ENCODE measurements at regions not wholly inside any gene's neighbourhood (a gene's known extent, or its start where the extent isn't known, plus 50 kb on each side); places are given as distances from the start of the nearest gene placed in this dataset.

DNA sequence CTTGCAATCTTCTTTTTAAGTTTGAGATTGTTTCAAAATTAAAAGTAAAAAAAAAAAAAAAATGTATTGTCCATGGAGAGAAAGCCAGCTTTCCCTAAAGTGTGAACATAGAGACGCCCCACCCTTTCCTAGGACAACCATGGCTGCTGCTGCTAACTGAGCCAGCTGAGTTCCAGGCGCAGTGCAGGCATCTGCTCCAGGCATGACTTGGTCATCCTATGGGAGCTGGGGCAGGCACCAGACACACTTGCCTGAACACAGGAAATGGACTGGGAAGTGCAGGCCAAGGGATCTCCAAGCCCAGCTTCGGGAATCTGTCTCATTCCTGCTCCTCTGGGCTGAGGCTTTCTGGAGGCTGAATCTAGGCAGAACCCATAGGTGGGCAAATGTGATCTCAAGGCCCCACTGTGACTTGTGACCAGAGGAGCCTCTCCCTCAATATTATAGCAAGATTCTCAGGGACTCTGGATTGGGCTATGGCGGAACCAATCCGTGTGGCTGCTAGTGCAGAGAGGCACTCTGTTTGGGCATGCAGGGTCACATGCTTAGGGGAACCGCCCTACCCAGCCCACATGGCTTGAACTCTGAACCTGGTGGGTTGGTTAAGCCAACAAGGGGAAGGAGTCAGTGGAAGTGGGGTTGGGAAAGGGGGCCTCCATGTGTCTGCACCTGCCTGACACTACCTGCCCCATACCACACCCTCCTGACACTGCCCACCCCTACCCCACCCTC, 138.2 kb upstream of the CST7 start:
- Mint-ChIP-seq H3K36me3 (ENCODE audit: low read depth) (no peaks in the 10 kb centered on the region), H3K27me3 (ENCODE audit: low read depth) (peaks cover 2% of the 10 kb centered on the region), H3K4me3 (no peak overlapping the region), H3K27ac (no peak overlapping the region), H3K9me3 (ENCODE audit: insufficient read depth) (no peaks in the 10 kb centered on the region), H3K4me1 (ENCODE audit: low read depth) (no peaks in the 10 kb centered on the region)
- ChIA-PET CTCF (no interaction called here), POLR2A (no interaction called here)
- ATAC-seq = no peak
- no peak for DNase-seq

DNA sequence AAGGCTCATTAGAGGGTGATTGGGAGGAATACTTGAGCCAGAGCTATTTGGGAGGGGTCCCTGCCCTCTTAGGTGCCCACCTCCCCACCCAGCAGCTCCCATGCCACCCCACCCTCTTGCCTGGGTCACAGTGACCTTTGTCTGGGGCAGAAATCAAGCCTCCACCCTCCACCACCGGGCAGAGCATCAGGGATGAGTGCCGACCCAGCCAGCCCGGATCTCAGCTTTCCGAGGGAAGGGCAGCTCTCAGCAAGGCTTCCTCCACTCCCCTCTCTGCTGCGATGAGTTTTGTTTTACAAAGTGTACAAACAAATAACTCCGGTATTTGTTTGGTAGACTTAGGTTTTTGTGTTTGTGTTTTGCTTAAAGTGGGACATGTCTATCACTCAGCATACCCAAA, 136.7 kb upstream of the CST7 start:
- Mint-ChIP-seq H3K27ac (no peak overlapping the region), H3K27me3 (ENCODE audit: low read depth) (peaks cover 2% of the 10 kb centered on the region), H3K4me3 (no peak overlapping the region), H3K9me3 (ENCODE audit: insufficient read depth) (no peaks in the 10 kb centered on the region), H3K36me3 (ENCODE audit: low read depth) (no peaks in the 10 kb centered on the region), H3K4me1 (ENCODE audit: low read depth) (peaks cover 6% of the 10 kb centered on the region)
- CTCF ChIA-PET = no interaction called here
- ATAC-seq (no peak), DNase-seq (no peak)
- POLR2A ChIA-PET = no interaction called here

GRCh38 chr20:24813080-24813479, 136.0 kb upstream of the CST7 start:
- no peaks in the 10 kb centered on the region for H3K36me3 Mint-ChIP-seq (ENCODE audit: low read depth)
- POLR2A ChIA-PET = no interaction called here
- no peak overlapping the region for H3K4me3 Mint-ChIP-seq
- ATAC-seq (no peak), DNase-seq (no peak)
- H3K27me3 Mint-ChIP-seq (ENCODE audit: low read depth) = peaks cover 2% of the 10 kb centered on the region
- H3K4me1 Mint-ChIP-seq (ENCODE audit: low read depth) = peaks cover 6% of the 10 kb centered on the region
- no peak overlapping the region for H3K27ac Mint-ChIP-seq
- CTCF ChIA-PET = no interaction called here
- H3K9me3 Mint-ChIP-seq (ENCODE audit: insufficient read depth) = no peaks in the 10 kb centered on the region

DNA sequence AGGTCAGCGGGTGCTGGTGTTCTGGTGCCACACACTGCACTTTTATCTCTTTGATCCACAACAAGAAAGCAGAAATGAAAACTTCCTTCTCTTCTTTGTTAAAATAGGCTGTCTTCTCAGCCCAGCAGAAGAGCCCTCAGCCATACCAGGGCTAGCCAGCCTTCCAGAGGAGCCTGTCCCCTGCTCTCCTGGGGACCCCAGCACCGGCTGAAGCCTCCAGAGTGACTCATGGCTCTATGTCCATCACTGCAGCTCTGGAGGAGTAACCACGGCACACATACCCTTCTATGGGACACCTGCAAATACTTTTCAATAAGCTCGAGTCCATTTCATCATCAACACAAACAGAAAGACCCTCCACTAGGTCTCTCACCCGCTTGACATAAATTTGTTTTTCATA, 135.6 kb upstream of the CST7 start:
- CTCF ChIA-PET = no interaction called here
- POLR2A ChIA-PET = no interaction called here
- no peak overlapping the region for H3K4me3 Mint-ChIP-seq

DNA sequence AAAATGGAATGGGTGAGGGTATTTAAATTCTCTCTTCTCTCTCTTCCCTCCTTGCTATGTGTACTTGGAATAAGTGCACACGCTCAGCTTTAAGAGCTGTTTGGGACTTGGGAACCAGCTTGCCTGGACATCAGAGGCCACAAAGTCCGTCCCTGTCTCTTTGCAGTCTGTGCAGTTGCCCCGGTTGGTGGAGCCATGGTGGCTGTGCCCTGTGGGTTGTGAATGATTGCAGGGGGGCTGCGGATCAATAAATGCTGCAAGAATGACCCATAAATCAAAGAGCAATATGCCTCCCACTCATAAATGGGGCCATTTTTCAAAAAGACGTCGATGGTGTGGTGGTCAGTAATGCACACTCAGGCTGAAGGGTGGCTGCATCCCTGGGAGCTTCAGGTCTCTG, 135.1 kb upstream of the CST7 start:
- peaks cover 6% of the 10 kb centered on the region for H3K4me1 Mint-ChIP-seq (ENCODE audit: low read depth)
- no peaks in the 10 kb centered on the region for H3K27me3 Mint-ChIP-seq (ENCODE audit: low read depth)
- no peak overlapping the region for H3K27ac Mint-ChIP-seq
- no peaks in the 10 kb centered on the region for H3K36me3 Mint-ChIP-seq (ENCODE audit: low read depth)
- no peak overlapping the region for H3K4me3 Mint-ChIP-seq
- no peak for DNase-seq
- CTCF ChIA-PET = no interaction called here
- H3K9me3 Mint-ChIP-seq (ENCODE audit: insufficient read depth) = no peaks in the 10 kb centered on the region
- ATAC-seq = no peak
- POLR2A ChIA-PET = no interaction called here

More for the DNA sequence above, 135.6 kb upstream of the CST7 start:
- Mint-ChIP-seq H3K27ac (no peak overlapping the region), H3K36me3 (ENCODE audit: low read depth) (no peaks in the 10 kb centered on the region), H3K4me1 (ENCODE audit: low read depth) (peaks cover 6% of the 10 kb centered on the region), H3K9me3 (ENCODE audit: insufficient read depth) (no peaks in the 10 kb centered on the region), H3K27me3 (ENCODE audit: low read depth) (peaks cover under 1% of the 10 kb centered on the region)
- ATAC-seq = no peak
- no peak for DNase-seq

DNA sequence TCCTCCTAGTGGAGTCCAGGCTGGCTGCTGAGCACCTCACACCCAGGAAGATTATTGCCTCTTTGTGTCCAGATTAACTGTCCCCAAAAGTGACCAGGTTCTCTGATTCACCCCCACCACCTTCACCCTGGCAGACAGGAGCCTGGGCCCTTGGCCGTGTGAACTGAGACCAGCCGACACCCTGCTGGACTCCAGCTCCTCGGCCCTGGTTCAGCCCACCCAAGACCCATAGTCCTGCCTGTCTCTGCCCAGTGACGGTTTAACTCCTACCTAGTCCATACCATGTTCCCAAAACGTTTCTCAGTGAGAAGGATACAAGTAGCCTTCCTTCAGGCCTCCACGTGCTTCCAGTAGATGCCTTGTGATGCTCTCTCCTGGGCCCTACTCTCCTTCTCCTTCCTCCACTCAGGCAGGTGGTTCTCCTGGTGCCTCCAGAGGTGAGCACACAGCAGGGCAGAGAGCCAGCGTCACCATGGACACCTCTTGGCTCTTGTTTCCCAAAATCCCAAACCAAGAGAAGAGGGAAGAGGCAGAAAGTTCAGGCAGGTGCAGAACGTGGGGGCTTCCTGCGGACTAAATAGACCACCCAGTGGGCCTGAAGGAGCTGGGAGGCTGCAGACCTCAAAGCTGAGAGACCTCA, 134.4 kb upstream of the CST7 start:
- H3K9me3 Mint-ChIP-seq (ENCODE audit: insufficient read depth) = no peaks in the 10 kb centered on the region
- H3K4me3 Mint-ChIP-seq = no peak overlapping the region
- ChIA-PET CTCF (no interaction called here), POLR2A (no interaction called here)
- DNase-seq = no peak
- no peak for ATAC-seq
- no peaks in the 10 kb centered on the region for H3K27me3 Mint-ChIP-seq (ENCODE audit: low read depth)
- H3K27ac Mint-ChIP-seq = no peak overlapping the region
- H3K36me3 Mint-ChIP-seq (ENCODE audit: low read depth) = no peaks in the 10 kb centered on the region
- H3K4me1 Mint-ChIP-seq (ENCODE audit: low read depth) = peaks cover 6% of the 10 kb centered on the region

DNA sequence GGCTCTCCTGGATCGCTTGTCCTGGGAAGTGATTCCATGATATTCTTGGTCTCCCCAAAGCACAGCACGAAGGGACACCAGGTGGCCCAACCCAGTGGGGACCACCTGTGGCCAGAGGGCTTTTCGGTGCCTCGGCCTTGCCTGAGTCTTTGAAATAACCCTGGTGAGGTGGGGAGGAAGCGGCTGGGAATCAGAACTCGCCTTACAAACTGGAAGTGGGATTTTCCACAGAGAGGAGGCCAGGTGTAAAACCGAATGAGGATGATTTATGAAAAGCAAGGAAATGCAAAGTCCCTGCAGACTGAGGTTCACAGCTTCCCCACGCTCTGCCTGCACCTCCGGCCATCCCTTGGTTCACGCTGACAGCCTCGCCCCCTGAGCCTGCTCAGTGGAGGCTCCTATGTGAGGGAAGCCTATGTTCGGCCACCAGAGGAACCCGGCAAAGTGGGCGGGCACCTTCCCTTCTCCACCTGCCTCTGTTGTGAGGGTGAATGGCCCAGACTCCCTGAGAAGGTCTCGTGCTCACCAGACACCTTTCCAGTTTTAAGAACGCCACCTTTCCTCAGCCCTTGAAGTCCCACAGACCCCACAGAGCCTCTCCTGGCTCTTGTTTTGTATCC, 133.8 kb upstream of the CST7 start:
- Mint-ChIP-seq H3K27ac (no peak overlapping the region), H3K4me1 (ENCODE audit: low read depth) (peaks cover 6% of the 10 kb centered on the region), H3K9me3 (ENCODE audit: insufficient read depth) (no peaks in the 10 kb centered on the region), H3K27me3 (ENCODE audit: low read depth) (no peaks in the 10 kb centered on the region), H3K36me3 (ENCODE audit: low read depth) (no peaks in the 10 kb centered on the region), H3K4me3 (no peak overlapping the region)
- ATAC-seq = no peak
- ChIA-PET POLR2A (no interaction called here), CTCF (no interaction called here)
- no peak for DNase-seq

DNA sequence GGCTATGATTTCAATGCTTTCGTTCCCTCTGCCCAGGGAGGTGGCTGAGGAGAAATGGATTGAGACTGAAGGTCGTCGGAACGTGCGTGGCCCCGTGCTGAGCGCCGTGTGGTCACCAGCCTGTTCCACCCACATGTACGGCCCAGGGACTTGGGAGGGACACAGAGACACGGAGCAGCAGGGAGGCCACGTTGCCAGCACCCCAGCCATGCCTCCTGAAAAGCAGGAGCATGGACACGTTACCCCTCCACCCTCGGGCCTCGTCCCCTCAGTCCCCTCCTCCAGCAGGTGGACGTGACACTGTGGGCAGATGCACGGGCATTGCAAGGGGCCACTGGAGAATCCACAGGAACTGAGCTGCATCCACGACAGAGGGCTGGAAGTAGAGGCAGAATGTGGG, 133.1 kb upstream of the CST7 start:
- H3K36me3 Mint-ChIP-seq (ENCODE audit: low read depth) = no peaks in the 10 kb centered on the region
- H3K27me3 Mint-ChIP-seq (ENCODE audit: low read depth) = no peaks in the 10 kb centered on the region
- ATAC-seq (no peak), DNase-seq (no peak)
- H3K27ac Mint-ChIP-seq = no peak overlapping the region
- no peaks in the 10 kb centered on the region for H3K9me3 Mint-ChIP-seq (ENCODE audit: insufficient read depth)
- H3K4me3 Mint-ChIP-seq = no peak overlapping the region
- POLR2A ChIA-PET = no interaction called here
- H3K4me1 Mint-ChIP-seq (ENCODE audit: low read depth) = peaks cover 6% of the 10 kb centered on the region
- CTCF ChIA-PET = no interaction called here

DNA sequence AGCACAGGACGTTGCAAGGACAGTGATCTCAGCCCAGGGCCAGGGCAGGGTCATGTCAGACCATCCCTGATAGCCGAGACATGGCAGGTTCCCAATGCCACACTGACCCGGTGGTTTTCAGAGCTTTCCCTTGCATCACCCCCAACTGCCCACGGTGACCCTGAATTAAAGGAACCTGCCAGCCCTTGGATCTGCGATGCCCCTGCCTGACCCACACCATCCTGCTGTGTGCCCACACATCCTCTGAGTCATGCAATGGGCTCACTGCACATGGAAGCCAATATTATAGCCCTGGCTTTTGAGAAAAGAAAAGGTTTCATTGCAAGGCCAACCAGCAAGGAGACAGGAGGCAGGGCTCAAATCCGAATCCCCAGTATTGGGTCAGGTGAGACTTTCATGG, 132.6 kb upstream of the CST7 start:
- no peaks in the 10 kb centered on the region for H3K36me3 Mint-ChIP-seq (ENCODE audit: low read depth)
- no peaks in the 10 kb centered on the region for H3K9me3 Mint-ChIP-seq (ENCODE audit: insufficient read depth)
- H3K4me3 Mint-ChIP-seq = no peak overlapping the region
- no peaks in the 10 kb centered on the region for H3K27me3 Mint-ChIP-seq (ENCODE audit: low read depth)
- POLR2A ChIA-PET = no interaction called here
- DNase-seq (no peak), ATAC-seq (no peak)
- no peak overlapping the region for H3K27ac Mint-ChIP-seq
- peaks cover 6% of the 10 kb centered on the region for H3K4me1 Mint-ChIP-seq (ENCODE audit: low read depth)
- CTCF ChIA-PET = no interaction called here

- Mint-ChIP-seq H3K27ac (no peak overlapping the region), H3K27me3 (ENCODE audit: low read depth) (no peaks in the 10 kb centered on the region), H3K9me3 (ENCODE audit: insufficient read depth) (no peaks in the 10 kb centered on the region), H3K36me3 (ENCODE audit: low read depth) (no peaks in the 10 kb centered on the region), H3K4me1 (ENCODE audit: low read depth) (peaks cover 6% of the 10 kb centered on the region), H3K4me3 (no peak overlapping the region)
- DNase-seq = no peak
- ATAC-seq = no peak
- ChIA-PET POLR2A (no interaction called here), CTCF (no interaction called here)
These were observed 132.2 kb upstream of the CST7 start for GRCh38 chr20:24816907-24817306.

GRCh38 chr20:24817351-24817750, 131.7 kb upstream of the CST7 start:
- Mint-ChIP-seq H3K4me1 (ENCODE audit: low read depth) (peaks cover 6% of the 10 kb centered on the region), H3K36me3 (ENCODE audit: low read depth) (no peaks in the 10 kb centered on the region), H3K27ac (no peak overlapping the region), H3K27me3 (ENCODE audit: low read depth) (no peaks in the 10 kb centered on the region), H3K9me3 (ENCODE audit: insufficient read depth) (no peaks in the 10 kb centered on the region), H3K4me3 (no peak overlapping the region)
- DNase-seq (no peak), ATAC-seq (no peak)
- ChIA-PET POLR2A (no interaction called here), CTCF (no interaction called here)

- Mint-ChIP-seq H3K4me3 (no peak overlapping the region), H3K27me3 (ENCODE audit: low read depth) (no peaks in the 10 kb centered on the region), H3K27ac (no peak overlapping the region), H3K9me3 (ENCODE audit: insufficient read depth) (no peaks in the 10 kb centered on the region), H3K36me3 (ENCODE audit: low read depth) (no peaks in the 10 kb centered on the region), H3K4me1 (ENCODE audit: low read depth) (peaks cover 6% of the 10 kb centered on the region)
- CTCF ChIA-PET = no interaction called here
- no peak for ATAC-seq
- DNase-seq = no peak
- POLR2A ChIA-PET = no interaction called here
These were observed 131.0 kb upstream of the CST7 start for GRCh38 chr20:24818056-24818455.

All from activated CD8-positive, alpha-beta T cell treated with anti-CD3 and anti-CD28 coated beads, Interleukin-2, amount 10 ng/mL, durations not matched to agents 7 days and 5 days (primary cell).